HepG2 (cell line): ENCODE measurements at regions not wholly inside any gene's neighbourhood (a gene's known extent, or its start where the extent isn't known, plus 50 kb on each side); places are given as distances from the start of the nearest gene placed in this dataset.

Source experiments
- CTCF ChIP-seq: sonication (generic); formaldehyde crosslinking; IDR thresholded peaks from 2 replicates; pipeline ENCODE4 v1.5.0; 2020; ENCODE audit warnings: mild to moderate bottlenecking, missing genetic modification reagents, moderate library complexity
- ISL2 ChIP-seq: sonication (generic); formaldehyde crosslinking; IDR thresholded peaks from 2 replicates; pipeline ENCODE4 v1.5.0; 2020; ENCODE audit warnings: missing genetic modification reagents
- KDM1A ChIP-seq: IDR thresholded peaks from 2 replicates; pipeline ENCODE4 v1.6.1; 2016; ENCODE audit warnings: missing compliant biosample characterization
- MTA1 ChIP-seq: sonication (generic); formaldehyde crosslinking; IDR thresholded peaks from 2 replicates; pipeline ENCODE4 v1.4.0; 2020; ENCODE audit warnings: missing genetic modification reagents, mild to moderate bottlenecking, borderline replicate concordance
- POLR2A ChIP-seq, 2 experiments: IDR thresholded peaks; 2 replicates each; pipeline ENCODE4 v1.6.1; 2011; ENCODE audit warnings: low read depth in 2 of 2, low read length in 2 of 2, mild to moderate bottlenecking in 1 of 2, moderate library complexity in 1 of 2; ENCODE audit not compliant: insufficient read depth in 1 of 2
- ZNF776 ChIP-seq: sonication (generic); formaldehyde crosslinking; IDR thresholded peaks from 2 replicates; pipeline ENCODE4 v1.4.0; 2020; ENCODE audit warnings: mild to moderate bottlenecking, missing genetic modification reagents
- ZNF792 ChIP-seq: IDR thresholded peaks from 2 replicates; pipeline ENCODE4 v1.6.1; 2016

GRCh38 chr9:94443032-94443722 is 111.7 kb upstream of the PCAT7 start:
- no peak for TF ChIP-seq KDM1A (CRISPR knock-in tag)
- no peak for TF ChIP-seq POLR2A (IDR thresholded peaks at IDR 0.05; ENCODE audit: insufficient read depth in 1 of 2, low read depth in 2 of 2, low read length in 2 of 2)
- TF ChIP-seq MTA1 = no peak
- no peak for TF ChIP-seq ISL2 (CRISPR knock-in tag)
- TF ChIP-seq ZNF792 (CRISPR knock-in tag) = no peak
- no peak for TF ChIP-seq ZNF776
- no peak for TF ChIP-seq CTCF (CRISPR knock-in tag)
